ENCODE measurements at regions not wholly inside any gene's neighbourhood (a gene's known extent, or its start where the extent isn't known, plus 50 kb on each side); places are given as distances from the start of the nearest gene placed in this dataset.

- no peaks in the 10 kb centered on the region for H3K4me1 ChIP-seq
- no peak for DNase-seq
- peaks cover 0 to 11% (median 0%) of the 10 kb centered on the region in 3 donors for H3K27me3 ChIP-seq
- H3K27ac ChIP-seq: no peak overlapping the region
- 74 to 82% methylated on average over 4 of the region's 4 CpGs for WGBS, 2 donors
- H3K36me3 ChIP-seq: no peaks in the 10 kb centered on the region
- no peaks in the 10 kb centered on the region for H3K9me3 ChIP-seq
- intact Hi-C loops (cut with DNase I): no loop called here
- H3K4me3 ChIP-seq: no peak overlapping the region
- TF ChIP-seq CTCF (IDR thresholded peaks at IDR 0.05) (no peak), POLR2AphosphoS5 (IDR thresholded peaks at IDR 0.05) (no peak), POLR2A (IDR thresholded peaks at IDR 0.05) (no peak), EP300 (IDR thresholded peaks at IDR 0.05) (no peak)
These were observed 396.0 kb upstream of the B3GAT1 start for GRCh38 chr11:134807997-134808396.

GRCh38 chr11:134802598-134802997 lies 390.6 kb upstream of the B3GAT1 start:
- Histone ChIP-seq H3K4me1 (no peaks in the 10 kb centered on the region), H3K4me3 (no peak overlapping the region), H3K36me3 (no peaks in the 10 kb centered on the region), H3K27me3 (peaks cover 0 to 28% (median 4%) of the 10 kb centered on the region in 3 donors), H3K9me3 (no peaks in the 10 kb centered on the region), H3K27ac (no peak overlapping the region)
- TF ChIP-seq POLR2AphosphoS5 (IDR thresholded peaks at IDR 0.05) (no peak), EP300 (IDR thresholded peaks at IDR 0.05) (no peak), POLR2A (IDR thresholded peaks at IDR 0.05) (no peak), CTCF (IDR thresholded peaks at IDR 0.05) (no peak)
- intact Hi-C loops (cut with DNase I): no loop called here
- WGBS, 2 donors: 69 to 91% methylated on average over 3 of the region's 3 CpGs
- no peak for DNase-seq

GRCh38 chr11:134802116-134802515 lies 390.1 kb upstream of the B3GAT1 start:
- WGBS, 2 donors: 40 to 43% methylated on average over 6 of the region's 6 CpGs
- TF ChIP-seq CTCF (IDR thresholded peaks at IDR 0.05) (no peak), POLR2AphosphoS5 (IDR thresholded peaks at IDR 0.05) (no peak), POLR2A (IDR thresholded peaks at IDR 0.05) (no peak), EP300 (IDR thresholded peaks at IDR 0.05) (no peak)
- H3K27ac ChIP-seq: no peak overlapping the region
- no peaks in the 10 kb centered on the region for H3K9me3 ChIP-seq
- DNase-seq: no peak
- H3K4me1 ChIP-seq: no peaks in the 10 kb centered on the region
- H3K27me3 ChIP-seq: peaks cover 0 to 28% (median 4%) of the 10 kb centered on the region in 3 donors
- no peak overlapping the region for H3K4me3 ChIP-seq
- intact Hi-C loops (cut with DNase I): no loop called here
- H3K36me3 ChIP-seq: no peaks in the 10 kb centered on the region

GRCh38 chr11:134801570-134801969 lies 389.5 kb upstream of the B3GAT1 start:
- no peaks in the 10 kb centered on the region for H3K9me3 ChIP-seq
- H3K4me3 ChIP-seq: no peak overlapping the region
- H3K36me3 ChIP-seq: no peaks in the 10 kb centered on the region
- peaks cover 0 to 28% (median 4%) of the 10 kb centered on the region in 3 donors for H3K27me3 ChIP-seq
- 10 to 15% methylated on average over 5 of the region's 5 CpGs for WGBS, 2 donors
- TF ChIP-seq EP300 (IDR thresholded peaks at IDR 0.05) (no peak), POLR2AphosphoS5 (IDR thresholded peaks at IDR 0.05) (no peak), CTCF (IDR thresholded peaks at IDR 0.05) (no peak), POLR2A (IDR thresholded peaks at IDR 0.05) (no peak)
- intact Hi-C loops (cut with DNase I): no loop called here
- DNase-seq: no peak
- H3K4me1 ChIP-seq: no peaks in the 10 kb centered on the region
- H3K27ac ChIP-seq: no peak overlapping the region

- Histone ChIP-seq H3K27me3 (peaks cover 0 to 28% (median 4%) of the 10 kb centered on the region in 3 donors), H3K9me3 (no peaks in the 10 kb centered on the region), H3K36me3 (no peaks in the 10 kb centered on the region), H3K4me3 (no peak overlapping the region), H3K27ac (no peak overlapping the region), H3K4me1 (no peaks in the 10 kb centered on the region)
- TF ChIP-seq CTCF (IDR thresholded peaks at IDR 0.05) (no peak), POLR2AphosphoS5 (IDR thresholded peaks at IDR 0.05) (no peak), POLR2A (IDR thresholded peaks at IDR 0.05) (no peak), EP300 (IDR thresholded peaks at IDR 0.05) (no peak)
- WGBS, 2 donors: 71 to 77% methylated on average over 11 of the region's 11 CpGs
- intact Hi-C loops (cut with DNase I): no loop called here
- no peak for DNase-seq
These were observed 388.8 kb upstream of the B3GAT1 start for GRCh38 chr11:134800826-134801225.

All from sigmoid colon (tissue), 6 donors.